ENCODE measurements at regions not wholly inside any gene's neighbourhood (a gene's known extent, or its start where the extent isn't known, plus 50 kb on each side); places are given as distances from the start of the nearest gene placed in this dataset.

- TF ChIP-seq POLR2A (IDR thresholded peaks at IDR 0.05) (no peak), CTCF (IDR thresholded peaks at IDR 0.05) (no peak)
- no peaks in the 10 kb centered on the region for H3K4me1 ChIP-seq
- no peaks in the 10 kb centered on the region for H3K36me3 ChIP-seq
- H3K9me3 ChIP-seq: no peaks in the 10 kb centered on the region
- peak in 1 of 2 donors; percentile 5 for DNase-seq
- intact Hi-C loops (cut with DNase I; ENCODE audit: low total_unique reads): no loop called here
- H3K4me3 ChIP-seq: no peak overlapping the region
- no peak overlapping the region for H3K27ac ChIP-seq
- H3K27me3 ChIP-seq: no peaks in the 10 kb centered on the region
Measured at GRCh38 chr6:170008294-170008785, 256.9 kb downstream of the ERMARD start.

GRCh38 chr6:170007468-170008293, 256.3 kb downstream of the ERMARD start:
- H3K36me3 ChIP-seq: no peaks in the 10 kb centered on the region
- no peaks in the 10 kb centered on the region for H3K27me3 ChIP-seq
- intact Hi-C loops (cut with DNase I; ENCODE audit: low total_unique reads): no loop called here
- H3K9me3 ChIP-seq: no peaks in the 10 kb centered on the region
- peak in 1 of 2 donors; percentile 3 for DNase-seq
- no peaks in the 10 kb centered on the region for H3K4me1 ChIP-seq
- TF ChIP-seq POLR2A (IDR thresholded peaks at IDR 0.05) (no peak), CTCF (IDR thresholded peaks at IDR 0.05) (no peak)
- H3K27ac ChIP-seq: no peak overlapping the region
- H3K4me3 ChIP-seq: no peak overlapping the region

- H3K36me3 ChIP-seq: no peaks in the 10 kb centered on the region
- no peak for TF ChIP-seq CTCF (IDR thresholded peaks at IDR 0.05)
- TF ChIP-seq POLR2A (IDR thresholded peaks at IDR 0.05): no peak
Measured at GRCh38 chr6:170006900-170007467, 255.6 kb downstream of the ERMARD start.

GRCh38 chr6:170006071-170006899, 254.9 kb downstream of the ERMARD start:
- DNase-seq: no peak
- H3K4me3 ChIP-seq: no peak overlapping the region
- H3K27me3 ChIP-seq: no peaks in the 10 kb centered on the region
- no peak overlapping the region for H3K27ac ChIP-seq
- no peaks in the 10 kb centered on the region for H3K4me1 ChIP-seq
- TF ChIP-seq CTCF (IDR thresholded peaks at IDR 0.05): no peak
- no peak for TF ChIP-seq POLR2A (IDR thresholded peaks at IDR 0.05)
- no peaks in the 10 kb centered on the region for H3K36me3 ChIP-seq
- intact Hi-C loops (cut with DNase I; ENCODE audit: low total_unique reads): no loop called here
- no peaks in the 10 kb centered on the region for H3K9me3 ChIP-seq

More at GRCh38 chr6:170006900-170007467, 255.6 kb downstream of the ERMARD start:
- Histone ChIP-seq H3K4me3 (no peak overlapping the region), H3K9me3 (no peaks in the 10 kb centered on the region), H3K27ac (no peak overlapping the region), H3K27me3 (no peaks in the 10 kb centered on the region), H3K4me1 (no peaks in the 10 kb centered on the region)
- intact Hi-C loops (cut with DNase I; ENCODE audit: low total_unique reads): no loop called here
- DNase-seq: no peak
